GM12865 (cell line): ENCODE measurements at regions not wholly inside any gene's neighbourhood (a gene's known extent, or its start where the extent isn't known, plus 50 kb on each side); places are given as distances from the start of the nearest gene placed in this dataset.

ENCODE experiments used
- DNase-seq: peaks from one replicate; pipeline ENCODE4 v3.0.0; 2010; ENCODE audit warnings: low read depth
- H3K4me3 ChIP-seq: 2 replicates; pipeline ENCODE4 v1.5.1; 2011; ENCODE audit warnings: mild to moderate bottlenecking, low read depth, low read length, control low read depth
- CTCF ChIP-seq: IDR thresholded peaks from 2 replicates; pipeline ENCODE4 v1.5.1; 2011; ENCODE audit warnings: low read length, control low read depth, low read depth, inconsistent platforms; ENCODE audit not compliant: insufficient read depth; ENCODE audit errors: missing control alignments

DNA sequence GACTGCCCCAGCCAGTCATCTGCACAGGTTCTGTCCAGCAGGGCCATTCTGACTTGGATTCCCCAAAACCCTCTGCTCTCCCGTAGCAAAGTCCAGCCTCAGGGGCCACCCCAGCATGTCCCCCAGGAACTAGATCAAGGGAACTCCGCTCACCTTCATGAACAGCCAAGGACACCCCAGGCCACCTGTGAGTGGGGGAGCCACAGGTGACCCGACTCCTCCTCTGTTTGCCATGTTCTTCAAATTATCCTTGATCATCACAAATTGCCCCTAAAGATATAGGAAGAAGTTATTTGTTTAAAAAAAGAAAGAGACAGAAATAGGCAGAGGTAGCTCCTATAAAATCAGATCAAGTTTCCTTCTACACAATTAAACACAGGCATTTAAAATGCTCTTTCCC, 475.0 kb downstream of the MATN1 start:
- H3K4me3 ChIP-seq = no peak overlapping the region
- DNase-seq = no peak
- TF ChIP-seq CTCF = no peak

DNA sequence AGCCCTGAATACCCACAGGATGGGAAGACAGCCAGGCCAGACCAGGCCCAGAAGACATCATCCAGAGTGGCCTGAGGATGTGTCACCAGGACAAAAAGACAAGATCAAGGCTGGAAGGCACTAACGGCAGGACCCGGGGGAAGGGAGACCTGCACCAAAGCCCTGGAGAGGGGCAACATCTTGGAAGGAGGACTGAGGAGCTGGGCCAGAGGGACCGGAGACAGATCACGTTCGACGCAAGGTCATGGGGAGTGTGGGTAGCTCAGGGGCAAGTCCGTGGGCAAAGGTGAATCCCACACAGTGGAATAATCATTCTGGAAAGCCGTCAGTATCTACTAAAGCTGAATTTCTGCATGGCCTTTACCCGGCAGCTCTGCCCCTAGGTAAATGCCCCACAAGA, 478.6 kb downstream of the MATN1 start:
- TF ChIP-seq CTCF = no peak
- DNase-seq = no peak
- H3K4me3 ChIP-seq = no peak overlapping the region

- TF ChIP-seq CTCF = no peak
- no peak for DNase-seq
- H3K4me3 ChIP-seq = no peak overlapping the region
These were observed 480.5 kb downstream of the MATN1 start for GRCh38 chr1:30242722-30243457.

GRCh38 chr1:30242168-30242567, 481.2 kb downstream of the MATN1 start:
- TF ChIP-seq CTCF = no peak
- H3K4me3 ChIP-seq = no peak overlapping the region
- DNase-seq = no peak

GRCh38 chr1:30241681-30242080, 481.7 kb downstream of the MATN1 start:
- TF ChIP-seq CTCF = no peak
- no peak overlapping the region for H3K4me3 ChIP-seq
- DNase-seq = no peak

- no peak for DNase-seq
- no peak for TF ChIP-seq CTCF
- H3K4me3 ChIP-seq = no peak overlapping the region
These were observed 489.3 kb downstream of the MATN1 start for GRCh38 chr1:30234091-30234490.
